ENCODE measurements at regions not wholly inside any gene's neighbourhood (a gene's known extent, or its start where the extent isn't known, plus 50 kb on each side); places are given as distances from the start of the nearest gene placed in this dataset.

DNA sequence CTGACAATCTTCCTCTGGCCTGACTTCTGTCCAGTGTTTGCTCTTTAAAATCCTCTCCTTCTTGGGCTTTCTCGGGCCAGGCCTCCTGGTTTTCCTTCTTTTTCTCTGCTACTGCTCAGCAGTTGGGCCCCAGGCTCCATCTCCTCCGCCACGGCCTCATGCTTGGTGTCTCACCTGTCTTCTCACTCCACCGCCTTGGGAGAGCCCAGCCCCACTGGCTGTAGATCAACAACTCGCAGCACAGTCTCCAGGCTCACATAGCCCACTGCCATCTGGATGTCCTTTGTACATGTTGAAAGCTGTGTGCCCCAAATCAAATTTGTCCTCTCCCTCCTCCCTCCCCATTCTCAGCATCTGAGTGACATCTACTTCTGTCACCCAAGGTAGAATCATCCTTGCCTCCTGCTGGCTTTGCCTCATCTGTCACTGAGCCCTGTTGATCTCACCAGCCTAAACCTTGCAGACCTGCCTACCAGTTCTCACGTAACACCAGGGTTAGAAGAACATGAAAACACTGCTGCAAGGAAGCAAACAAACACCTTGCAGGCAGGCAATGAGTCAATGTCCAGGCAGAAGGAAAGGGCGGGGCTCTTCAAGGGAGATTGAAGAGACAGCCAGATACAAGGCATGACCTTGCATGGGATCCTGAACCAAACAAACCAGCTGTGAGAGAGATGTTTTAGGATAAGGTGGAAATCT is 103.2 kb upstream of the SMURF2 start:
- TF ChIP-seq, protein P1, sequence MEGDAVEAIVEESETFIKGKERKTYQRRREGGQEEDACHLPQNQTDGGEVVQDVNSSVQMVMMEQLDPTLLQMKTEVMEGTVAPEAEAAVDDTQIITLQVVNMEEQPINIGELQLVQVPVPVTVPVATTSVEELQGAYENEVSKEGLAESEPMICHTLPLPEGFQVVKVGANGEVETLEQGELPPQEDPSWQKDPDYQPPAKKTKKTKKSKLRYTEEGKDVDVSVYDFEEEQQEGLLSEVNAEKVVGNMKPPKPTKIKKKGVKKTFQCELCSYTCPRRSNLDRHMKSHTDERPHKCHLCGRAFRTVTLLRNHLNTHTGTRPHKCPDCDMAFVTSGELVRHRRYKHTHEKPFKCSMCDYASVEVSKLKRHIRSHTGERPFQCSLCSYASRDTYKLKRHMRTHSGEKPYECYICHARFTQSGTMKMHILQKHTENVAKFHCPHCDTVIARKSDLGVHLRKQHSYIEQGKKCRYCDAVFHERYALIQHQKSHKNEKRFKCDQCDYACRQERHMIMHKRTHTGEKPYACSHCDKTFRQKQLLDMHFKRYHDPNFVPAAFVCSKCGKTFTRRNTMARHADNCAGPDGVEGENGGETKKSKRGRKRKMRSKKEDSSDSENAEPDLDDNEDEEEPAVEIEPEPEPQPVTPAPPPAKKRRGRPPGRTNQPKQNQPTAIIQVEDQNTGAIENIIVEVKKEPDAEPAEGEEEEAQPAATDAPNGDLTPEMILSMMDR (IDR thresholded peaks at IDR 0.05; ENCODE audit: extremely low read depth in 1 of 2, insufficient read depth in 1 of 2, low read depth in 1 of 2, low read length in 2 of 2) = no peak
- no peak for TF ChIP-seq POLR2A (IDR thresholded peaks at IDR 0.05; ENCODE audit: low read depth, low read length)

Measured in endothelial cell of umbilical vein (primary cell).